ENCODE measurements at regions not wholly inside any gene's neighbourhood (a gene's known extent, or its start where the extent isn't known, plus 50 kb on each side); places are given as distances from the start of the nearest gene placed in this dataset.

GRCh38 chr3:76728426-76728825 lies 311.5 kb upstream of the ROBO2 start (continued):
- TF ChIP-seq BACH2 (CRISPR knock-in tag; IDR thresholded peaks at IDR 0.05; ENCODE audit: borderline replicate concordance), result no peak
- TF ChIP-seq SNAI2 (CRISPR knock-in tag; IDR thresholded peaks at IDR 0.05), result no peak
- TF ChIP-seq ZC3H10 (CRISPR knock-in tag; IDR thresholded peaks at IDR 0.05), result no peak
- TF ChIP-seq ZNF565 (CRISPR knock-in tag; conservative IDR thresholded peaks at IDR 0.05; ENCODE audit: low read depth), result no peak
- TF ChIP-seq OSR1 (CRISPR knock-in tag; IDR thresholded peaks at IDR 0.05), result no peak

- no peak for TF ChIP-seq POU6F1 (CRISPR knock-in tag; IDR thresholded peaks at IDR 0.05; ENCODE audit: borderline replicate concordance, low read depth)
- TF ChIP-seq SNAI2 (CRISPR knock-in tag; IDR thresholded peaks at IDR 0.05), result no peak
- TF ChIP-seq TOX (CRISPR knock-in tag; IDR thresholded peaks at IDR 0.05; ENCODE audit: borderline replicate concordance), result no peak
- TF ChIP-seq CREB5 (CRISPR knock-in tag; IDR thresholded peaks at IDR 0.05; ENCODE audit: low read depth), result no peak
- no peak for TF ChIP-seq ARNTL (CRISPR knock-in tag; IDR thresholded peaks at IDR 0.05; ENCODE audit: borderline replicate concordance, low read depth)
- no peak for TF ChIP-seq ZNF8 (CRISPR knock-in tag; IDR thresholded peaks at IDR 0.05)
- no peak for TF ChIP-seq ISL1 (CRISPR knock-in tag; IDR thresholded peaks at IDR 0.05)
- ATAC-seq, result no peak
These were observed 308.4 kb upstream of the ROBO2 start for GRCh38 chr3:76731471-76731870.

GRCh38 chr3:76733073-76733759 lies 306.7 kb upstream of the ROBO2 start:
- no peak for TF ChIP-seq SNAI2 (CRISPR knock-in tag; IDR thresholded peaks at IDR 0.05)
- no peak for TF ChIP-seq RARB (CRISPR knock-in tag; IDR thresholded peaks at IDR 0.05)
- no peak for TF ChIP-seq ZNF565 (CRISPR knock-in tag; conservative IDR thresholded peaks at IDR 0.05; ENCODE audit: low read depth)
- no peak for TF ChIP-seq ESRRG (CRISPR knock-in tag; IDR thresholded peaks at IDR 0.05)
- no peak for TF ChIP-seq BACH2 (CRISPR knock-in tag; IDR thresholded peaks at IDR 0.05; ENCODE audit: borderline replicate concordance)
- no peak for TF ChIP-seq ZNF70 (CRISPR knock-in tag; IDR thresholded peaks at IDR 0.05)
- TF ChIP-seq TOX (CRISPR knock-in tag; IDR thresholded peaks at IDR 0.05; ENCODE audit: borderline replicate concordance), result no peak
- no peak for TF ChIP-seq CSRNP3 (CRISPR knock-in tag; IDR thresholded peaks at IDR 0.05)
- no peak for TF ChIP-seq OSR1 (CRISPR knock-in tag; IDR thresholded peaks at IDR 0.05)
- TF ChIP-seq PPARA (CRISPR knock-in tag; IDR thresholded peaks at IDR 0.05; ENCODE audit: borderline replicate concordance), result no peak
- no peak for TF ChIP-seq TCF4 (CRISPR knock-in tag; IDR thresholded peaks at IDR 0.05; ENCODE audit: borderline replicate concordance)
- no peak for TF ChIP-seq PATZ1 (CRISPR knock-in tag; IDR thresholded peaks at IDR 0.05; ENCODE audit: borderline replicate concordance)
- no peak for TF ChIP-seq TSHZ2 (CRISPR knock-in tag; IDR thresholded peaks at IDR 0.05)
- TF ChIP-seq ZC3H10 (CRISPR knock-in tag; IDR thresholded peaks at IDR 0.05), result no peak
- no peak for TF ChIP-seq ISL1 (CRISPR knock-in tag; IDR thresholded peaks at IDR 0.05)
- TF ChIP-seq ARNTL (CRISPR knock-in tag; IDR thresholded peaks at IDR 0.05; ENCODE audit: borderline replicate concordance, low read depth), result no peak
- TF ChIP-seq CREB5 (CRISPR knock-in tag; IDR thresholded peaks at IDR 0.05; ENCODE audit: low read depth), result no peak
- no peak for TF ChIP-seq POU6F1 (CRISPR knock-in tag; IDR thresholded peaks at IDR 0.05; ENCODE audit: borderline replicate concordance, low read depth)
- TF ChIP-seq ZFP3 (CRISPR knock-in tag; IDR thresholded peaks at IDR 0.05), result no peak
- TF ChIP-seq ZFP30 (CRISPR knock-in tag; IDR thresholded peaks at IDR 0.05), result no peak
- no peak for ATAC-seq

Data from SK-N-SH treated with all-trans-retinoic acid at 6 μM for 48 hours (cell line).